ENCODE measurements at regions not wholly inside any gene's neighbourhood (a gene's known extent, or its start where the extent isn't known, plus 50 kb on each side); places are given as distances from the start of the nearest gene placed in this dataset.

GRCh38 chr5:126358525-126358924 lies 64.7 kb upstream of the GRAMD2B start:
- peaks cover 4% of the 10 kb centered on the region for H3K4me1 Mint-ChIP-seq (ENCODE audit: low read depth)
- no peaks in the 10 kb centered on the region for H3K9me3 Mint-ChIP-seq
- intact Hi-C loops (cut with micrococcal nuclease), result no loop called here
- CTCF ChIA-PET, result interaction anchor here (0.8 to 7.9 kb wide), 4 partner anchors 10 to 180 kb away, joined by 3 to 111 read pairs (median 48); no protein-coding TSS in a partner anchor
- POLR2A ChIA-PET, result no interaction called here
- no peaks in the 10 kb centered on the region for H3K27me3 Mint-ChIP-seq
- no peaks in the 10 kb centered on the region for H3K36me3 Mint-ChIP-seq
- no peak overlapping the region for H3K27ac Mint-ChIP-seq
- no peak overlapping the region for H3K4me3 Mint-ChIP-seq
- DNase-seq, result no peak

GRCh38 chr5:126359884-126360283 lies 63.3 kb upstream of the GRAMD2B start:
- ChIA-PET POLR2A (interaction anchor here (0.7 to 1.0 kb wide), 2 partner anchors 78 to 140 kb away, joined by 3 to 4 read pairs; no protein-coding TSS in a partner anchor), CTCF (interaction anchor here (7.9 kb wide), 2 partner anchors 141 to 179 kb away, joined by 94 to 111 read pairs; no protein-coding TSS in a partner anchor)
- no peaks in the 10 kb centered on the region for H3K4me1 Mint-ChIP-seq (ENCODE audit: low read depth)
- no peaks in the 10 kb centered on the region for H3K9me3 Mint-ChIP-seq
- H3K27me3 Mint-ChIP-seq, result no peaks in the 10 kb centered on the region
- H3K27ac Mint-ChIP-seq, result no peak overlapping the region
- H3K4me3 Mint-ChIP-seq, result no peak overlapping the region
- DNase-seq, result no peak
- no peaks in the 10 kb centered on the region for H3K36me3 Mint-ChIP-seq
- intact Hi-C loops (cut with micrococcal nuclease), result no loop called here

GRCh38 chr5:126360467-126360866 lies 62.7 kb upstream of the GRAMD2B start:
- no peak overlapping the region for H3K4me3 Mint-ChIP-seq
- H3K27me3 Mint-ChIP-seq, result no peaks in the 10 kb centered on the region
- POLR2A ChIA-PET, result interaction anchor here (0.7 to 1.0 kb wide), 2 partner anchors 77 to 139 kb away, joined by 3 to 4 read pairs; no protein-coding TSS in a partner anchor
- no peak overlapping the region for H3K27ac Mint-ChIP-seq
- CTCF ChIA-PET, result interaction anchor here (0.9 kb wide), 1 partner anchor 139 kb away, joined by 7 read pairs; no protein-coding TSS in a partner anchor
- no peaks in the 10 kb centered on the region for H3K9me3 Mint-ChIP-seq
- no peak for DNase-seq
- no peaks in the 10 kb centered on the region for H3K36me3 Mint-ChIP-seq
- intact Hi-C loops (cut with micrococcal nuclease), result no loop called here
- no peaks in the 10 kb centered on the region for H3K4me1 Mint-ChIP-seq (ENCODE audit: low read depth)

DNA sequence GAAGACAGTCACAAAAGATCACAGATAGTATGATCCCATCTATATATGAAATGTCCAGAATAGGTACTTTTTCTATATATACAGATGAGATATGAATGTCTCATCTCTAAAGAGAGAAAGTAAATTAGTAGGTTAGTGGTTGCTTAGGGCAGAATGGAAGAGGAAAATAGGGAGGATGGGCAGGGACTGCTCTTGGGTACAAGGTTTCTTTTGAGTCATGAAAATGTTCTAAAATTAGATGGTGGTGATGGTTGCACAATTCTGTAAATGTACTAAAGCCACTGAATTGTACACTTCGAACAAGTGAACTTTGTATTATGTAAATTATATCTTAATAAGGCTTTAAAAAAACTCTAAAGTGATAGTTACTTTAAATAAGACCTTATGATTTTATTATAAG lies 59.6 kb upstream of the GRAMD2B start:
- DNase-seq, result no peak
- no peak overlapping the region for H3K27ac Mint-ChIP-seq
- intact Hi-C loops (cut with micrococcal nuclease), result no loop called here
- ChIA-PET POLR2A (no interaction called here), CTCF (interaction anchor here (0.9 to 1.1 kb wide), 2 partner anchors 176 to 231 kb away, joined by 3 to 4 read pairs; partner anchors contain the start of gene ALDH7A1)
- no peaks in the 10 kb centered on the region for H3K36me3 Mint-ChIP-seq
- no peaks in the 10 kb centered on the region for H3K4me1 Mint-ChIP-seq (ENCODE audit: low read depth)
- no peak overlapping the region for H3K4me3 Mint-ChIP-seq
- no peaks in the 10 kb centered on the region for H3K9me3 Mint-ChIP-seq
- H3K27me3 Mint-ChIP-seq, result no peaks in the 10 kb centered on the region

GRCh38 chr5:126364206-126364902 lies 58.9 kb upstream of the GRAMD2B start:
- Mint-ChIP-seq H3K4me1 (ENCODE audit: low read depth) (no peaks in the 10 kb centered on the region), H3K27ac (no peak overlapping the region), H3K27me3 (no peaks in the 10 kb centered on the region), H3K9me3 (no peaks in the 10 kb centered on the region), H3K36me3 (no peaks in the 10 kb centered on the region), H3K4me3 (no peak overlapping the region)
- intact Hi-C loops (cut with micrococcal nuclease), result no loop called here
- ChIA-PET CTCF (interaction anchor here (0.9 to 1.1 kb wide), 2 partner anchors 176 to 230 kb away, joined by 3 to 4 read pairs; partner anchors contain the start of gene ALDH7A1), POLR2A (no interaction called here)
- DNase-seq, result no peak

GRCh38 chr5:126365446-126366198 lies 57.6 kb upstream of the GRAMD2B start:
- DNase-seq, result no peak
- CTCF ChIA-PET, result interaction anchor here (0.7 kb wide), 1 partner anchor 919 kb away, joined by 3 read pairs; no protein-coding TSS in a partner anchor
- intact Hi-C loops (cut with micrococcal nuclease), result no loop called here
- Mint-ChIP-seq H3K27ac (no peak overlapping the region), H3K36me3 (no peaks in the 10 kb centered on the region), H3K27me3 (no peaks in the 10 kb centered on the region), H3K4me3 (no peak overlapping the region), H3K4me1 (ENCODE audit: low read depth) (no peaks in the 10 kb centered on the region), H3K9me3 (no peaks in the 10 kb centered on the region)
- POLR2A ChIA-PET, result no interaction called here

DNA sequence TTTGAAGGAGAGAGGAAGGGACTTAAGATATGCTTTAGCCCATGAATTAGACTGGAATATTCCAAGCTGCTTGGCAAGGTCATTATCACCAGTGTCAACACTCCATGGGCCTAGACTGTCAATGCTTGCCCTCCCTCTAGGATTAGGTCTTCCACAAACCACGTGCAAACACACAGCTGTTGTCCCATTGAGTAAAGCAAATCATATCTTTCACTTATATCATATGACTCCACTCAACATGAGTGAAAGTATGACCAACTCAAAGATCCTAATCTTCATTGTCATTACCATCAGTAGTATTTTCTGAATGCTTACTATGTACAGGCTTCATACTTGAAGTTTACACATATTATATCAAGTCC lies 57.0 kb upstream of the GRAMD2B start:
- POLR2A ChIA-PET, result no interaction called here
- intact Hi-C loops (cut with micrococcal nuclease), result no loop called here
- CTCF ChIA-PET, result no interaction called here
- Mint-ChIP-seq H3K4me1 (ENCODE audit: low read depth) (no peaks in the 10 kb centered on the region), H3K27ac (no peak overlapping the region), H3K4me3 (no peak overlapping the region), H3K27me3 (no peaks in the 10 kb centered on the region), H3K9me3 (no peaks in the 10 kb centered on the region), H3K36me3 (no peaks in the 10 kb centered on the region)
- no peak for DNase-seq

GRCh38 chr5:126368239-126368812 lies 54.9 kb upstream of the GRAMD2B start:
- no peaks in the 10 kb centered on the region for H3K27me3 Mint-ChIP-seq
- H3K4me1 Mint-ChIP-seq (ENCODE audit: low read depth), result peaks cover 2% of the 10 kb centered on the region
- POLR2A ChIA-PET, result no interaction called here
- no peak for DNase-seq
- H3K27ac Mint-ChIP-seq, result no peak overlapping the region
- H3K4me3 Mint-ChIP-seq, result no peak overlapping the region
- CTCF ChIA-PET, result interaction anchor here (1.6 to 1.7 kb wide), 2 partner anchors 15 to 132 kb away, joined by 5 to 6 read pairs; no protein-coding TSS in a partner anchor
- no peaks in the 10 kb centered on the region for H3K36me3 Mint-ChIP-seq
- no peaks in the 10 kb centered on the region for H3K9me3 Mint-ChIP-seq
- intact Hi-C loops (cut with micrococcal nuclease), result no loop called here

DNA sequence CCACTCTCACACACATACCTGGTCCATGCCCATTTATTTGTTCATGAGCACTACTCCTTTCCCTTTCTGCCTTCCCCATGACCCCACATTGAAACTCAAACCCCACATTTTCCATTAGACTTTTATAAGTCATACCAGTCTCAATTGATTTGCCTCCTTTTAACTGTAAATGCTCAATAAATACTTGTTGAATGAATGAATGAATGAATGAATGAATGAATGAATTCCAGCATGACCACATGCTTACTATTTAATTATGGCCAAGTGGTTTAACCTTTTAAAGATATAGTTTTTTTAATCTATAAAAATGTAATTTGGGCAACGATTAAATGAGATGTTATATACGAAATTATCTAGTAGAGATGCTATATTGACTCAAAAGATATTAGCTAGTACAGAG lies 54.1 kb upstream of the GRAMD2B start:
- Mint-ChIP-seq H3K27me3 (no peaks in the 10 kb centered on the region), H3K27ac (no peak overlapping the region), H3K4me1 (ENCODE audit: low read depth) (peaks cover 10% of the 10 kb centered on the region), H3K9me3 (no peaks in the 10 kb centered on the region), H3K36me3 (no peaks in the 10 kb centered on the region), H3K4me3 (no peak overlapping the region)
- no peak for DNase-seq
- ChIA-PET CTCF (interaction anchor here (1.6 to 4.7 kb wide), 2 partner anchors 132 to 167 kb away, joined by 5 to 15 read pairs; no protein-coding TSS in a partner anchor), POLR2A (no interaction called here)
- intact Hi-C loops (cut with micrococcal nuclease), result no loop called here

- peaks cover 15% of the 10 kb centered on the region for H3K4me1 Mint-ChIP-seq (ENCODE audit: low read depth)
- CTCF ChIA-PET, result interaction anchor here (0.6 to 4.7 kb wide), 4 partner anchors 31 to 166 kb away, joined by 3 to 15 read pairs (median 4); no protein-coding TSS in a partner anchor
- no peak overlapping the region for H3K27ac Mint-ChIP-seq
Measured at GRCh38 chr5:126369995-126370731, 53.0 kb upstream of the GRAMD2B start.

DNA sequence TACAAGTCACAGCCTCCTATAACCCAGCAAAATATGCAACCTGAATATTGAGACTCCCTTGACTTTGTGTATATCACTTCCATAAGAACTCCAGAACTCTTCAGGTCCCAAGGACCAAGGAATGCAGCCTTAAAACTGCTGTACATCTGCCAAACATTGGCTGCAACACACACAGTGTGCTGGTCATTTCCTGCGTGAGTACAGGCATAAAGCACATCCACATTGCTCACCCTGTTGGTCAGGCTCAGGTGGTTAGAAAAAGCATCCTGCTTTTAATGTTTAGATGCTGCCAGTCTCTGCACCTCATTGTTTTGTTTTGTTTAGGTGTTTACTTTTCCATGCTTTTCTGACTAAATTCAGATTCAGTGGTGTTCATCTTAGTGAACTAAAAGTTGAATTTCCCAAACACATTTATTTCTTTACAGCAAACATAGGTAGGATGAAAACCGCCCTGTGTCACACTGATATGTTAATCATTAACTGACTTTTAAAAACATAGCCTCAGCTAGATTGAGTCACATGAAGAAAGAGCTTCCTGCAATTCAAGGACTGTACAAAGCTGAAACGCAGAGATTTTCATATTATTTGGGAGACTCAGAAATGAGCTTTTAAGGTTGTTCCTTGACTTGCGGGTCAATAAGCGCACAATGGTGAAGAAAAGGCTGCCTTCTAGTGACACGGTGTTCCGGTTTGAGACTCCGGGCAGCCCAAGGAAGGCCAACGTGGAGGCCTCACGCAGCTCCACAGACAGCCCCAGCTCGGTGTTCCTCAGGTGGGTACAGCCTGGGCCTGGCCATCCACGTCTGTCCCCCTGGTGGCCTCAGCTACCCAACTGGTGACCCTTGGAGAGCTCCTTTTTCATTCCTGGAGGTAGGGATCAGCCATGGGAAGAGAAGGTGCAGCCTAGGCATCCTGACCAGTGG lies 52.2 kb upstream of the GRAMD2B start:
- intact Hi-C loops (cut with micrococcal nuclease), result no loop called here
- ChIA-PET CTCF (interaction anchor here (0.6 to 4.7 kb wide), 3 partner anchors 30 to 130 kb away, joined by 3 to 15 read pairs (median 3); no protein-coding TSS in a partner anchor), POLR2A (no interaction called here)
- Mint-ChIP-seq H3K27ac (no peak overlapping the region), H3K36me3 (no peaks in the 10 kb centered on the region), H3K4me1 (ENCODE audit: low read depth) (peaks cover 15% of the 10 kb centered on the region), H3K4me3 (no peak overlapping the region), H3K9me3 (no peaks in the 10 kb centered on the region), H3K27me3 (no peaks in the 10 kb centered on the region)
- DNase-seq, result no peak

More at GRCh38 chr5:126369995-126370731, 53.0 kb upstream of the GRAMD2B start:
- DNase-seq, result no peak
- POLR2A ChIA-PET, result no interaction called here
- H3K27me3 Mint-ChIP-seq, result no peaks in the 10 kb centered on the region
- no peak overlapping the region for H3K4me3 Mint-ChIP-seq
- H3K9me3 Mint-ChIP-seq, result no peaks in the 10 kb centered on the region
- intact Hi-C loops (cut with micrococcal nuclease), result no loop called here
- H3K36me3 Mint-ChIP-seq, result no peaks in the 10 kb centered on the region

Measured in activated CD4-positive, alpha-beta memory T cell treated with anti-CD3 and anti-CD28 coated beads for 36 hours (primary cell).